ENCODE measurements at regions not wholly inside any gene's neighbourhood (a gene's known extent, or its start where the extent isn't known, plus 50 kb on each side); places are given as distances from the start of the nearest gene placed in this dataset.

GRCh38 chr5:98259595-98259994, 513.9 kb upstream of the RGMB start:
- TF ChIP-seq CTCF (IDR thresholded peaks at IDR 0.05), result no peak

- TF ChIP-seq CTCF (IDR thresholded peaks at IDR 0.05), result no peak
Observed at GRCh38 chr5:98263084-98263483, 510.4 kb upstream of the RGMB start.

GRCh38 chr5:98268162-98268860, 505.2 kb upstream of the RGMB start:
- TF ChIP-seq CTCF (IDR thresholded peaks at IDR 0.05), result no peak

GRCh38 chr5:98275980-98276379, 497.5 kb upstream of the RGMB start:
- no peak for TF ChIP-seq CTCF (IDR thresholded peaks at IDR 0.05)

GRCh38 chr5:98282521-98282920, 490.9 kb upstream of the RGMB start:
- no peak for TF ChIP-seq CTCF (IDR thresholded peaks at IDR 0.05)

GRCh38 chr5:98292496-98292895, 481.0 kb upstream of the RGMB start:
- no peak for TF ChIP-seq CTCF (IDR thresholded peaks at IDR 0.05)

GRCh38 chr5:98296426-98296825, 477.0 kb upstream of the RGMB start:
- TF ChIP-seq CTCF (IDR thresholded peaks at IDR 0.05), result no peak

GRCh38 chr5:98299435-98299834, 474.0 kb upstream of the RGMB start:
- no peak for TF ChIP-seq CTCF (IDR thresholded peaks at IDR 0.05)
